ENCODE measurements at regions not wholly inside any gene's neighbourhood (a gene's known extent, or its start where the extent isn't known, plus 50 kb on each side); places are given as distances from the start of the nearest gene placed in this dataset.

DNA sequence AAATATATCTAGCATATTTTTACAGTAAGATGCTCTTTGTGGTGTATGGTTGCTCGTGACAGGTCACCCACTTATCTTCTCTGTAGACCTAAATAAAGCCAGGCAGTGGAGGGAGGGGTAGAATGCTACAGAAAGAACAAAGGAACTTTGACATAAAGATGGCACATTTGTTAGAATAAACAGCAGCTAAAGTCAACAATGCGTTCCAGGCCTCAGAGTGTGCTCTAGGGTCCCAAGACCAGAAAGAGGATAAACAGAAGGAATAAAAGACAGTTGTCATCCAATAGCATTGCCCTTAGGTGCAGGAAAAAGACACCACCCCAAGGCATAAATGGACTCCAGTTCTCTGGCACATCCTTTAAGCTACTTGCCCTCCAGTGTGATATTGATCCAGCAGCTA, 523.0 kb upstream of the CDH11 start:
- DNase-seq, result no peak

DNA sequence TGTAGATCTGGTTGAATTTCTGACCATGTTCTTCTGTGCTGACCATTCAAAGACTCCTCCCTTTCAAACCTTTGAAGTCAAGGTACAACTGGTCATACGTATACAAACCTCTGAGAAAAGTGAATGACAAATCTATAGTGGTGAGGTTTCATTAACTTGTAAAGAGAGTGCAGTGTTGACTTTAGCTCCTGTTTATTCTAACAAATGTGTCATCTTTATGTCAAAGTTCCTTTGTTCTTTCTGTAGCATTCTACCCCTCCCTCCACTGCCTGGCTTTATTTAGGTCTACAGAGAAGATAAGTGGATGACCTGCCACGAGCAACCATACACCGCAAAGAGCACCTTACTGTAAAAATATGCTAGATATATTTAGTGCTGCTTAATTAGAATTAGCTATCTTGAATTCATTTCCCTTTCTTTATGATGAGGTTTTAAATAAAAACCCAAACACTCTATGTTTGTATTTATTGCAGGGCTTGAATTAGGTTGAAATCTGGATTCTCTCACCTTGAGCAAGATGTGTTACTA, 520.0 kb upstream of the CDH11 start:
- no peak for DNase-seq

DNA sequence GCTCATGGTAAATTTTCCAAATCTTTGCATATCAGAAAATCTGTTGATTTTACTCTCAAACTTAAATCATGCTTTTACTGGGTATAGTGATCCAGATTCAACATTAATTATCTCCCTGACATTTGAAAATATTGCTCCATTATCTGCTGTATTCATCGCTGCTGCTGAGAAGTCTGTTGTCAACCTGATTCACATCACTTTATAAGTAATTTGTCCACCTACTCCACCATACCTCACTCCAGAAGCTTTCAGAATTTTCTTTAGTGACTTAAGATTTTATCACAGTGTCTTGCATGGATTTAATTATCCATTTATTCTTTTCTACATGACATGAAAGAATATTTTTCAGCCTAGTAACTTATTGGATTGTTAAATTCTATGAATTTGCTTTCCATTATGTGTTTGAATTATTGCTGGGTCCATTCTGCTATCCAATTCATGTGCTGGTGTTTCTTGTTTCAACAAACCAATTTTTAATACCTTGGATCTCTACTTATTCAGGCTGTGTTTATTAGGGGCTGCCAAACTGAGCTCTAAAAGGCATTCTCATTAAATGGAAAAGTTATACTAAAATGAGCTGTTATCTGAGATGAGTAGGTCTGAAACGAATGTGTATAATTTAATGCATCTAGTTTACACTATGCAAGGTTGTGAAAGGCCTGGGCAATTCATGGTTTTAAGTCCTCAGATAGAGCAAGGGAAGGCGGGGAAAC, 519.3 kb upstream of the CDH11 start:
- DNase-seq, result no peak

DNA sequence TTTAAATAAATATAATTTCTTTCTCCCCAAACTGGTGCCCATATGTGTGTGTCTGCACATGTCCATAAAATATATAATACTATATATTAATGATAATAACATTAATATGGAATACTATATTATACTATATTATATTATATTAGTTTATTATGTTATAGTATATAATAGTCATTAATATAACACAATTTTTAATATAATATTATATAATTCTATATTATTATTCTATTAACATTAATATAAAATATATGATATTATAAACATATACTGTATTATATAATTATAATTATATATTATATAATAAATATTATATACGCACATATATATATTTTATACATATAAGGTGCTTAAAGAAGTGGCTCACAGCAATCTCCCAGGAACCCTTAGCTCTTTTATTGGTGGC, 513.0 kb upstream of the CDH11 start:
- DNase-seq, result no peak

DNA sequence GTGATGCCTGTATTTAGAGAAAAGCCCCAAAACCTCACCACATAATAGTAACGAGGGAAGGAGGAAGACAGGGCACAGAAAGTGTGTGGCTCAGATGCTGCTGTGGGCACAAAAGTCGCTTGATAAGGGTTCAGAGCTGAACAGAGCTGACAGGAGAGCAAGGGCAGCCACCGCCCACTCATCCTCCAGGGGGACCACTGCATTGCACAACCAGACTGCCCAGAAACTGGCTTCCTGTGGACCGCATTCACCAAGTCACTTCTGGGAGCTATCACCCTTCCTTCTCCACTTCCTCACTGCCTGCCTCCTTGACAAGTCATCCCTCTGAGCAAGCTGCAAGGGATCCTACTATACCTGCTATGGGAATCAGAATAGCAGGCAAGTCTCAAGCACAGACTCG, 512.4 kb upstream of the CDH11 start:
- DNase-seq, result no peak

DNA sequence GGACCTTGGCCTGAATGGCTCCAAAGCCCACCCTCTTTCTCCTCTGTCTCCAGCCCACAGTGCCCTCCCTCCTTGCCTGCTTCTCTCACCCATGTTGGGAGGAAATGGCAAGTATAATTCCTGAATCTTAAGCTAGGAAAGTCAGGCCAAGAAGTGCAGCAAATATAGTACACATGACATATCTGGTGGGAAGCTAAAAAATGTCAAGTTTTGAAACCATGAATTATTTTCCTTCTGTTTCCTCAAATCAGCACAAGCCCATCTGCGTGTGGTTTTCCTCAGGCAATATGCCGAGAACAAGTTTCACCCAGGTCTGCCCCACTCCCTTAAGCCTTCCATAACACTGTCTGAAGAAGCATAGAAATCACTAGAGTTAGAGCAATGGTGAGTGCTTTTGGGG, 502.8 kb upstream of the CDH11 start:
- DNase-seq, result no peak

DNA sequence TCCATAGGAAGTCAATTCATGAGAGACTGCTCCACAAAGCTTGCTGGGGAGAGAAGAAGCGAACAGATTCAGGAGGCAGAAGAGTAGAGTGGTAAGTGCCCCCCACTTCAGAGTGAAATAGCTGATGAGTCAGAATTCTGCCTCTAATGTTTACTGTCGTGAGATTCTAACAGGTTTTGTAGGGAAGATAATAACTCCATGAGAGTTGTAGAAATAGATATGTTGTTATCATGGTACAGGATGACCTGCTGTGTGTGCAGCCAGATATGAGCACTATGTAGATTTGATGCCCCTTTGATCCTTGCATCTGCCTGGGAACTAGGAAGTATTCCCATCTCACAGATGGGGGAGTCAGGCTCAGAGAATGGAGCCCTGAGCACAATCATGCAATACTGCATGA, 502.4 kb upstream of the CDH11 start:
- DNase-seq, result no peak

DNA sequence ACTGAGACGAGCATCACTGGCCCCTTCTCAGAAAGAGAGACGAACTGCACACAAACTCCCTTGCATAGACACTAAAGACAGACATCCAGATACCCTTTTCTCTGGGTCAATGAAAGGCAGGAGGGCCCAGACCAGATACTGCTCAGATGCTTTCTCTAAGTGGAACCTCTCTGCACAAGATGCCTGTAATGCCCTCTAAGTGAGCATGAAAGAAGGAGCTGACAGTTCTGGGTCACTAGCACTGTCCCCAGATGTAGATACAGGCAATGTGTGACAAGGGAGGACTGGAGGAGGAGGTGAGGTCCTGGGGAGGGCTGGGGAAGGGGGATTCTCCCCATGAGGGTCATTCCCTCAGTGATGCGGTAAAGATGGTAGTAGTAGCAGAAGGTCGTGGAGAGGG, 501.0 kb upstream of the CDH11 start:
- DNase-seq, result no peak

DNA sequence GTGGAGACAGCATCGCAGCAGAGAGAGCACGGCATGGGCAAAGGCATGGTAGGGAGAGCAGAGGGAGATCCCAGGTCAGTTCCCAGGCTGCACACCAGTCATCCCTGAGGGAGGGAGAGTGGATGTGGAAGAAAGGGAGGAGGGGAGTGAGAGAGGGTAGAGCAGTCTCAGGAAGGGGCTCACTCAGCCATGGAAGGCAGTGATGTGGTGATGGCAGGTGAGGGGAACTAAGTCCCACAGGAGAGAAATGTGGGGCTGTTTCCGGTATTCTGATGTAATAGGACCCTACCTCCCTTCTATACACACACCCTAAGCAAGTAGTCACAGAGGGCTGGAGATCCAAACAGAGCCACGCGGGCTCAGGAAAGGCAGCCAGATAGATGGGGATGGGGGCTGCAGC, 500.3 kb upstream of the CDH11 start:
- no peak for DNase-seq

DNA sequence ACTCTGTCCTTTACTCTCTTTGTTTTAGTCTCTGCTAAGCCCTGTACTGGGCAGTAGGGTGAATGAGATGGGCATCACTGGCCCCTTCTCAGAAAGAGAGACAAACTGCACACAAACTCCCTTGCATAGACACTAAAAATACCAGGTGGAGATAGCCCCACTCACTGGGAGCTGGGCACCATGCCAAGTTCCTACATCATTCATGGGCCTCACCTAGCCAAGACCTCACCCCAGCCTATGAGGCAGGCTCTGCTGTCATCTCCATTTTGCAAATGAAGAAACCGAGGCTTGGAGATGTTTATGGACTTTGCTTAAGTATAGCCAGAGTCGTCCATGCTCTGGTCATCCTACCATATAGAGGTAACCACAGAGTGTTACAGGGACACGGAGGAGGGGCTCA, 499.8 kb upstream of the CDH11 start:
- no peak for DNase-seq

DNA sequence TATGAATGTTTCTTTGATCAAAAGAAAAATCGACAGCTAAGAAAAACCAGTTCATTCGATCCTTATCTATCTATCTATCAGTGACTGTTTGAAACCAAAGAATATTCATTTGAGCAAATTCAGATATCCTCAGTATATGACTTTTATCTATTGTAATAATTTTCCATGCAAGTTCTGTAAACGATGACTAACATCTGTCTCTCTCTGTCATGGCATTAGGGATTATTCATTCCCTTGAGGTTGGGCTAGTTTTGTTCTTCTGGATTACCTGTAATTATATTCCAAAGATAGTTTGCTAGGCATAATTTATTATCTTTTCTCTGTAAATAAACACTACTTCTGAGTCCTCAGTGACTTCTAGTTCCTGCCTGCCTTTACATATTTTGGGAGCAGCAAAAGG, 497.7 kb upstream of the CDH11 start:
- no peak for DNase-seq

DNA sequence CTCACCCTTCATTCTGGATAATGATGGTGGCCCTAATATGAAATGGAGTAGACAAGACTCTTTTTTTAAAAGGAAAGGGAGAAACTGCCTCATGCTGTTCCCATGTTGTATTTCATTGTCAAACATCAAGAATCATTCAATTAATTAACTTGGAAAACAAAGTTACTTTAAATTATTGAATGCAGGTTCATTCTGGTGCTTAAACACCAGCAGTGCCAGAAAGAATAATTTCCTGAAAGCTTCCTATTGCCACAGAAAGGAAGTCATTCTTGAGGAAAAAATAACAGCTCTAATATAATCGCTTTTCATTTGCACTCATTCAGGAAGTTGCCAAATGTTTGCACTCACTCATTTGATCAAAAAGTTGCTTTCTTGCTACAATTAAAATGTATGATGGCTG, 497.1 kb upstream of the CDH11 start:
- DNase-seq, result no peak

DNA sequence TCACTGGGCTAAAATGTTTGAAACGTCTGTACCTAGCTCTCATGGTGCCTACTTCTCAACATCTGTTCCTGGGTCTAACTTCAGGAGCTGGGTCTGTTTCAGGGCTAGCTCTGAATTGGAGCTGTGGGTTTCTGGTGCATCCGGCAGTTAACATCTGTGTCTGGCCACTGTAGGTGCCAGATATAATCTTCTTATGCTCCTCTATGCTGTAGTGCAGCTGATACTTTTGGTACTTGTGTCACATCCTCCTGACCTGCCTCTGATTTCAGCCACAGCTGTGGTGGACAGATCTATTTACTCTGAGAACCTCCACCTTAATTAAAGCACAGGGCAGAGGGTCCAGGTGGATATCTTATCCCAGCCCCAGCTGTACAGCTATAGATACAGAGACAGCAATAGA, 496.5 kb upstream of the CDH11 start:
- no peak for DNase-seq

DNA sequence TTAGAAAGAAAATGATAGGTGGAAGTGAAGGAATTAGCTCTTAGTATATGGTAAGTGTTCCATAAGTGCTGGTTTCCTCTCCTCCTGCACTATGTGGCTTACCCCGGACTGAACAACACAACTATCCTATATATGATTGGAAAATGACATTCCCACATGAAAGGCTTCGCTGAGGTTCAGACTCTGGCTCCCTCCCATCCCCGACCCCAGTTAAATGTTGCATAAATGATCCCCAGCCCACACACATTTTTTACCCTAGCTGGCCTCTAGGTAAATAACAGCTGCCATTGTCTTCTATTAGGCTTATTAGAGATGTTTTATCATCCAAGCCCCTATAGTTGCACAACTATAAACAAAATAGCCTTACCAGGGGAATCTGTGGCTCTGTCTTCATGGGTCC, 495.6 kb upstream of the CDH11 start:
- no peak for DNase-seq

DNA sequence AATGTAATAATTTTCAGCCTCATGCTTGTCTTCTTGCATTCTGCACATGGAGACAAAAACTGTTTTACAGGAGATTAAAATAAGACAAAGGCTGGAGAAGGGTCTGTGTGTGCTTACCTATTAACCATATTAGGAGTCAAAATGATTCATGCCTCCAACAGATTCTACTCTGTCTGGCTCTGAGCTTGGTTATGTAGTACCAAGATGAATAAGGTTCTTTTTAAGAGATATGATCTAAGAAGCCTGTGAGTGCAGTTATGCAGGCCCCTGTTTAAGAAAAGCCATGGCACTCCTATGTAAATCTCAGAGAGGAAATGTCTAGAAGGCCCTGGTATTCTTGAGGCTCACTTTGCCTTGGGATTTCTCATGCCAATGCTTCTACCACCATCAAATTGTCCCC, 486.6 kb upstream of the CDH11 start:
- no peak for DNase-seq

DNA sequence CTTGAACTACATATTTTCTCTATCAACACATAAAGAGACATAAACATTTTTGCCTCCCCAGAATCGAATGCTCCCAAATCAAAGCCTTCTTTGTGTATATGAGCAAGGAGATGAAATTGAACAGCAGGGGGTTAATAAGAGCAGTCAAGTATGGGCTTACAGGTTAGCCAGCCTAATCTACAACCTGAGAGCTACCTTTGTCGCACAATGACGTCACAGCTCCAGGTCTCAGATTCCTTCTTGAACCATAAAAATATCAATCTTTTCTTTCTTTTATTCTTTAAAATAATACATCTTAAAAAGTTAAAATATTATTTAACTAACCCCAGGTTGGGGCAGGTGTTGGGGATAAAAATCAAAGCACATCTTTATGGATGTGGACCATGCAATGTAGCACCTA, 482.9 kb upstream of the CDH11 start:
- DNase-seq, result no peak

DNA sequence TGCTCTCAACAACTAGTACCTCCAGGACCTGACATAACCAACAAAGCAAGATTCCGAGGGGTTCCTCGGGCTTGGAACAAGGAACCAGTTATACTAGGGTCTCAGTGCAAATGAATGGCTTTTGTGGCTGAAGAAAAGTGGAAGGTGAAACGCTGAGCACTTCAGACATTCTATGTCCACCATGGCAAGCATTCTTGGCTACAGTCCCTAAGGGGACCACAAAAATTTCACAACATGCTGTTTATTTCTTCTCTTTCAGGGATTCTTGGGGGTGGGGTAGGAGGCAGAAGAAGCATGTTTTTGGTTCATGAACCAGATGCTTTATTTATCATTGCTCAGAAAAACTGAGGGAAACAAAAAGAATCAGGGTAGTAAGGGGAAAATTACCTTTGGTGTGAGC, 479.9 kb upstream of the CDH11 start:
- DNase-seq, result no peak

DNA sequence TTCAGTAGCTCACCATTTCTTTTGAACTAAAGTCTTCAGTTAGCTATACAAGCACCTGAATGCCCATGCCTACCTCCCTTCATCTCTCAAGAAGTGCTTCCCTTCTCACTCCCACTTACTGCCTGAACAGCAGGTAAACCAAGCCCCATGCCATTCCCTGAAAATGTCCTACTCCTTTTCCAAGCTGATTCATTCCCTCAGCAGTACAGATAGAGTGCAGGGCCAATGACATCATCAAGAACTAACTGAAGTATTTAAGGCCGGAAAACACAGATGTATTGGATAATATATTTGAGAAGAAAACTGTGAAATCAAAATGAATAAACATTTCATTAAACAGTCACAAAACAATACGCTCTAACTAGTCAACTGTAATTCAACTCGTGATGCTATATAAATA, 478.8 kb upstream of the CDH11 start:
- no peak for DNase-seq

DNA sequence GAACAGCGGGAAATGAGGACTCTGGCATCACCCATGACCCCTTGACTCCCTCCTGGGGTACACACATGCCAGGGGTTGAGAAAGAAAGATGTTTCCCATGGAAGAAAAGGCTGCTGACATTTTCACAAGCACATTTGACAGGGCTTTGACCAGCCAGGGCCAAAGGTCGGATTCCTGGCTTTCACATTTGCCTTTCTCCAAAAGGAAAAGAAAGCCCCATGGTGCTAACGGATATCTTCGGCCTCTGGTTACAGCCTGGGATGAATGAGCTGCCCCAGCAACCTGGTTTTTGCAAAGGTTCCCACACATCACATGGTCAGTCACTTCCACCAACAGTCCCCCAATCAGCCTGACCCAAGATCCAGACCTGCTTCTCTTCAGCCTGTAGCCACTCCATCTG, 478.2 kb upstream of the CDH11 start:
- DNase-seq, result no peak

DNA sequence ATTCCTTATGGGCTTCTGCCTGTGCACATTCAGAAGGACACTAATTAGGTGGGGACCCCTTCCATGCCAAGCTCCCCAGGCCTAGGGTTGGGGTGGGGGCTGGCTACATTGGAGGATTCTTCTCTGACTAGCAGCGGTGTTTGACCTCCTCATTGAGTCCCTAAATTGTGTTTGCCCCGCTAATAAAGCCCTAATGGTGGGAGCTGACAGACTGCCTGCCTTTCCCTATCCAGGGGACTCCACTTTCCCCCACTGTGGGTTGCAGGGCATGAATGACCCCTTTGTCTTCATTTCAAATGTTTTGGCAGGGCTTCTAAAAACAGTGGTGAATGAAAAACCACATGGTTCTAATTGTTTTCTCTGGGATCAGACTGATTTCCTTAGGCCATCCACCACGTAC, 476.8 kb upstream of the CDH11 start:
- no peak for DNase-seq

DNA sequence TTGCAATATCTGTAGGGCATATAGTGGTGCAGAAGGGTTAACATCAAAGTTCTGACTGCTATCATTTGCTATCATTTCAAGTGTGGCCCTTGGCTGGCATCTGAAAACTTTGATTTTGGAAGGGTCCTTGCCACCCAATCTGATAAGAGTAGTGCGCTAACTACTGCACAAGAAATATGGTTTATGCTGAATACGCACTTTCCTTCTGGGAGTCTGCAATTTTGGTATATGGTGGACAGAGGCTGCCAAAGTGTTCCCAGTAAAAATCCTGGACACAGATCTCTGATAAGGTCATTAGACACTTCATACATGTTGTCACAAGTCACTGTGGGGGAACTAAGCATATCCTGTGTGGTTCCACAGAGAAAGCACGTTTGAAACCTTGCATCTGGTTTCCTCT, 461.6 kb upstream of the CDH11 start:
- DNase-seq, result no peak

DNA sequence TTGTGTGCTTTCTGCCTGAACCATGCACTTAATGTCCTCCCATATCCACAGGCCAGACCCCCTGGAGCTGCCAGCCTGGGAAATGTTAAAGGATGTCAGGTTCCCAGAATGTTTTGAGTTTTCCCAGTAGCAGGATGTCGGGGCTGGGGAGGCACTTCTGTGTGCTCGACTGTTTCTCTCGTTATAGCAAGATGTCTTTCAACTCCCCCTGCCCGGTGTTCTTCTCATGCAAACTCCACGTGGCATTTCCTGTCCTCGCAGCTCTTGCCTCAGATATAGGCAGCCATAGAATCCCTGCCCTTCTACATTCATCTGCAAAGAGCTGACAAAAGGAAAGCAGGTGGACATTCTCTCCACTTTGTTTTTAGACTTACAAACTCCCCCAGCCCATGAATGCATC, 457.2 kb upstream of the CDH11 start:
- DNase-seq, result no peak

DNA sequence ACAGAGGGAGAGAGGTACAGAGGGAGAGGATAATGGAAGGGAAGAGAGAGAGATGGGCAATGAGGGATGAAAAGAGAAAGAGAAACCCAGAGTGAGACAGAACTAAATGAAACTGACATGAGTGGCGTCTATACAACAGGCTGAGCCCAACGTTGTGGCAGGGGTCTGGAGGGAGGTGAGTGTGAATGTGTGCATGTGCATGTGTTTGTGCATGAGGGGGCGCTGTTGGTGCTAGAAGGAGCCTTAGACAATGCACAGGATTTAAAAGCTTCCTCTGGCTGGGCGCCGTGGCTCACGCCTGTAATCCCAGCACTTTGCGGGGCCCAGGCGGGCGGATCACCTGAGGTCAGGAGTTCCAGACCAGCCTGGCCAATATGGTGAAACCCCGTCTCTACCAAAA, 454.8 kb upstream of the CDH11 start:
- no peak for DNase-seq

DNA sequence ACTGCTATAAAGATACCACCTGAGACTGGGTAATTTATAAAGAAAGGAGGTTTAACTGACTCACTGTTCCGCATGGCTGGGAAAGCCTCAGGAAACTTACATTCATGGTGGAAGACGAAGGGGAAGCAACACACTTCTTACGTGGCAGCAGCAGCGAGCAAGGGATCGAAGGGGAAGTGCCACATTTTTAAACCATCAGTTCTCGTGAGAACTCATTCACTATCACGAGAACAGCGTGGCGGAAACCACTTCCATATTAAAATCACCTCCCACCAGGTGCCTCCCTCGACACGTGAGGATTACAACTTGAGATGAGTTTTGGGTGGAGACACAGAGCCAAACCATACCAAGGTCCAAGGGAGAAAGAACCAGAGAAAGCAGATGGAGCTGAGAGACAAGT, 454.3 kb upstream of the CDH11 start:
- no peak for DNase-seq

DNA sequence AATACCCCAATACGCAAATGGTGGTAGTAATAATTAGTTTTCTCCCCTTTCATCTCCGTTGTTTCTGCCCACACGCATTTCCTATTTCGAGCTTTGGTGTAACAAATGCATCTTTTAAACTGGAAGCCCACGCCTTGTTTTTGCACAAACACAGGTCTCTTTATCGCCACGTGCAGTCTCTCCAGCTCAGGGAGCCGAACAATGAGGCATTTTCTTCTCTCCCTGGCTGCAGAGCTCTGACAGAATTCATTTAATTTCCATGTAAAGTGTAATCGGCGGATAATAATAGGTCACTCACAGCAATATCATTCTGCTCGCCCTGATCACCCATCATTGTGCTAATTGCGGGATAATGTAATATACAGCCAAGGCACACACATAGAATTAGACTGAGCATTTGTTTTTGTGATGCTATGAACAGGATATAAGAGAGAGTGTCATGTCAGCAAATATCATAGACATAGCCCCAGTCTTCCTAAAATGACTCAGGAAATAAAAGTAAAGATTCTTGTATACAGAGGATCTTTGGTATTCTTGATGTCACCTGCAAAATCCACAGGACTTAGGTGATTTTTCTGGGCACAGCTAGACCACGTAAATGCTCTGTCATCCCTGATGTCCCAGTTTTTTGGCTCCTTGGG, 452.6 kb upstream of the CDH11 start:
- DNase-seq, result no peak
